ENCODE measurements at regions not wholly inside any gene's neighbourhood (a gene's known extent, or its start where the extent isn't known, plus 50 kb on each side); places are given as distances from the start of the nearest gene placed in this dataset.

- H3K4ac ChIP-seq (ENCODE audit: low read depth, low read length), result no peak overlapping the region
- H2AFZ ChIP-seq (ENCODE audit: insufficient read depth, low read length, poor library complexity), result no peak overlapping the region
Measured at GRCh38 chr15:29380466-29380865, 110.8 kb upstream of the NSMCE3 start.

GRCh38 chr15:29379647-29380046 is 110.0 kb upstream of the NSMCE3 start:
- Histone ChIP-seq H4K91ac (ENCODE audit: low read depth, low read length) (no peak overlapping the region), H4K8ac (ENCODE audit: low read depth, low read length) (no peak overlapping the region), H3K79me1 (ENCODE audit: low read length) (no peaks in the 10 kb centered on the region), H3K36me3 (ENCODE audit: control insufficient read depth in 1 of 2, insufficient read depth in 2 of 2, low read length in 2 of 2) (no peaks in the 10 kb centered on the region), H2BK12ac (ENCODE audit: low read length) (no peak overlapping the region), H3K79me2 (ENCODE audit: control insufficient read depth, insufficient read depth, low read length, poor library complexity) (no peaks in the 10 kb centered on the region), H3K14ac (ENCODE audit: low read length) (no peak overlapping the region), H3K9me3 (ENCODE audit: insufficient read depth, low read depth, low read length) (peaks cover 3% of the 10 kb centered on the region), H2BK120ac (ENCODE audit: insufficient read depth, low read length, poor library complexity) (no peak overlapping the region), H3K18ac (ENCODE audit: low read length) (no peak overlapping the region), H2AFZ (ENCODE audit: insufficient read depth, low read length, poor library complexity) (no peak overlapping the region), H3K27me3 (ENCODE audit: insufficient read depth, low read length) (no peaks in the 10 kb centered on the region), H3K23ac (ENCODE audit: low read length) (no peak overlapping the region), H4K12ac (ENCODE audit: low read depth, low read length) (no peak overlapping the region), H3K4me2 (ENCODE audit: low read length) (no peak overlapping the region), H3K9ac (ENCODE audit: low read length) (no peak overlapping the region), H2AK5ac (ENCODE audit: low read length) (no peak overlapping the region), H3K4ac (ENCODE audit: low read depth, low read length) (no peak overlapping the region), H3K4me3 (ENCODE audit: low read depth, low read length) (no peak overlapping the region), H3K27ac (ENCODE audit: low read depth, low read length) (no peak overlapping the region), H2BK5ac (ENCODE audit: low read depth, low read length, poor library complexity) (no peak overlapping the region), H3K4me1 (ENCODE audit: control insufficient read depth in 1 of 2, insufficient read depth in 2 of 2, low read length in 2 of 2) (no peaks in the 10 kb centered on the region)
- no peak for DNase-seq
- no CpG with 5 or more reads among the region's 9 CpGs for WGBS (ENCODE audit: extremely low coverage, insufficient coverage, insufficient read length)

More at GRCh38 chr15:29380466-29380865, 110.8 kb upstream of the NSMCE3 start:
- Histone ChIP-seq H2AK5ac (ENCODE audit: low read length) (no peak overlapping the region), H3K79me2 (ENCODE audit: control insufficient read depth, insufficient read depth, low read length, poor library complexity) (no peaks in the 10 kb centered on the region), H4K91ac (ENCODE audit: low read depth, low read length) (no peak overlapping the region), H3K4me2 (ENCODE audit: low read length) (no peak overlapping the region), H2BK12ac (ENCODE audit: low read length) (no peak overlapping the region), H3K9ac (ENCODE audit: low read length) (no peak overlapping the region), H2BK120ac (ENCODE audit: insufficient read depth, low read length, poor library complexity) (no peak overlapping the region), H3K9me3 (ENCODE audit: insufficient read depth, low read depth, low read length) (peaks cover 3% of the 10 kb centered on the region), H4K12ac (ENCODE audit: low read depth, low read length) (no peak overlapping the region), H3K36me3 (ENCODE audit: control insufficient read depth in 1 of 2, insufficient read depth in 2 of 2, low read length in 2 of 2) (no peaks in the 10 kb centered on the region), H2BK5ac (ENCODE audit: low read depth, low read length, poor library complexity) (no peak overlapping the region), H3K27me3 (ENCODE audit: insufficient read depth, low read length) (no peaks in the 10 kb centered on the region), H3K18ac (ENCODE audit: low read length) (no peak overlapping the region), H4K8ac (ENCODE audit: low read depth, low read length) (no peak overlapping the region), H3K23ac (ENCODE audit: low read length) (no peak overlapping the region), H3K4me1 (ENCODE audit: control insufficient read depth in 1 of 2, insufficient read depth in 2 of 2, low read length in 2 of 2) (no peaks in the 10 kb centered on the region), H3K27ac (ENCODE audit: low read depth, low read length) (no peak overlapping the region), H3K79me1 (ENCODE audit: low read length) (no peaks in the 10 kb centered on the region), H3K14ac (ENCODE audit: low read length) (no peak overlapping the region), H3K4me3 (ENCODE audit: low read depth, low read length) (no peak overlapping the region)
- no peak for DNase-seq
- WGBS (ENCODE audit: extremely low coverage, insufficient coverage, insufficient read length), result no CpG with 5 or more reads among the region's 6 CpGs

- H3K79me2 ChIP-seq (ENCODE audit: control insufficient read depth, insufficient read depth, low read length, poor library complexity), result no peaks in the 10 kb centered on the region
- H2AFZ ChIP-seq (ENCODE audit: insufficient read depth, low read length, poor library complexity), result no peak overlapping the region
- H3K79me1 ChIP-seq (ENCODE audit: low read length), result no peaks in the 10 kb centered on the region
- H3K27me3 ChIP-seq (ENCODE audit: insufficient read depth, low read length), result no peaks in the 10 kb centered on the region
- H3K4me1 ChIP-seq (ENCODE audit: control insufficient read depth in 1 of 2, insufficient read depth in 2 of 2, low read length in 2 of 2), result no peaks in the 10 kb centered on the region
- no peak overlapping the region for H3K4me2 ChIP-seq (ENCODE audit: low read length)
- H3K4ac ChIP-seq (ENCODE audit: low read depth, low read length), result no peak overlapping the region
- DNase-seq, result no peak
- no peak overlapping the region for H4K91ac ChIP-seq (ENCODE audit: low read depth, low read length)
- no peak overlapping the region for H3K18ac ChIP-seq (ENCODE audit: low read length)
- no peaks in the 10 kb centered on the region for H3K9me3 ChIP-seq (ENCODE audit: insufficient read depth, low read depth, low read length)
- H4K12ac ChIP-seq (ENCODE audit: low read depth, low read length), result no peak overlapping the region
- no CpG with 5 or more reads among the region's 6 CpGs for WGBS (ENCODE audit: extremely low coverage, insufficient coverage, insufficient read length)
- no peaks in the 10 kb centered on the region for H3K36me3 ChIP-seq (ENCODE audit: control insufficient read depth in 1 of 2, insufficient read depth in 2 of 2, low read length in 2 of 2)
- no peak overlapping the region for H3K27ac ChIP-seq (ENCODE audit: low read depth, low read length)
- no peak overlapping the region for H2BK5ac ChIP-seq (ENCODE audit: low read depth, low read length, poor library complexity)
- no peak overlapping the region for H3K9ac ChIP-seq (ENCODE audit: low read length)
- no peak overlapping the region for H3K14ac ChIP-seq (ENCODE audit: low read length)
- no peak overlapping the region for H2BK12ac ChIP-seq (ENCODE audit: low read length)
- no peak overlapping the region for H3K4me3 ChIP-seq (ENCODE audit: low read depth, low read length)
- H2AK5ac ChIP-seq (ENCODE audit: low read length), result no peak overlapping the region
- H2BK120ac ChIP-seq (ENCODE audit: insufficient read depth, low read length, poor library complexity), result no peak overlapping the region
- H3K23ac ChIP-seq (ENCODE audit: low read length), result no peak overlapping the region
- H4K8ac ChIP-seq (ENCODE audit: low read depth, low read length), result no peak overlapping the region
Measured at GRCh38 chr15:29377161-29377560, 107.5 kb upstream of the NSMCE3 start.

GRCh38 chr15:29376590-29376989 is 107.0 kb upstream of the NSMCE3 start:
- no peak overlapping the region for H2AK5ac ChIP-seq (ENCODE audit: low read length)
- H4K91ac ChIP-seq (ENCODE audit: low read depth, low read length), result no peak overlapping the region
- no peaks in the 10 kb centered on the region for H3K27me3 ChIP-seq (ENCODE audit: insufficient read depth, low read length)
- no peaks in the 10 kb centered on the region for H3K4me1 ChIP-seq (ENCODE audit: control insufficient read depth in 1 of 2, insufficient read depth in 2 of 2, low read length in 2 of 2)
- H2BK12ac ChIP-seq (ENCODE audit: low read length), result no peak overlapping the region
- no peak overlapping the region for H3K4me2 ChIP-seq (ENCODE audit: low read length)
- H2BK120ac ChIP-seq (ENCODE audit: insufficient read depth, low read length, poor library complexity), result no peak overlapping the region
- no peak overlapping the region for H3K14ac ChIP-seq (ENCODE audit: low read length)
- no peak overlapping the region for H2AFZ ChIP-seq (ENCODE audit: insufficient read depth, low read length, poor library complexity)
- no peak overlapping the region for H4K8ac ChIP-seq (ENCODE audit: low read depth, low read length)
- no peak overlapping the region for H3K4ac ChIP-seq (ENCODE audit: low read depth, low read length)
- H2BK5ac ChIP-seq (ENCODE audit: low read depth, low read length, poor library complexity), result no peak overlapping the region
- H4K12ac ChIP-seq (ENCODE audit: low read depth, low read length), result no peak overlapping the region
- no peak for DNase-seq
- no peak overlapping the region for H3K23ac ChIP-seq (ENCODE audit: low read length)
- H3K36me3 ChIP-seq (ENCODE audit: control insufficient read depth in 1 of 2, insufficient read depth in 2 of 2, low read length in 2 of 2), result no peaks in the 10 kb centered on the region
- WGBS (ENCODE audit: extremely low coverage, insufficient coverage, insufficient read length), result no CpG with 5 or more reads among the region's 9 CpGs
- H3K27ac ChIP-seq (ENCODE audit: low read depth, low read length), result no peak overlapping the region
- no peak overlapping the region for H3K9ac ChIP-seq (ENCODE audit: low read length)
- H3K79me2 ChIP-seq (ENCODE audit: control insufficient read depth, insufficient read depth, low read length, poor library complexity), result no peaks in the 10 kb centered on the region
- no peaks in the 10 kb centered on the region for H3K79me1 ChIP-seq (ENCODE audit: low read length)
- H3K18ac ChIP-seq (ENCODE audit: low read length), result no peak overlapping the region
- H3K4me3 ChIP-seq (ENCODE audit: low read depth, low read length), result no peak overlapping the region
- H3K9me3 ChIP-seq (ENCODE audit: insufficient read depth, low read depth, low read length), result no peaks in the 10 kb centered on the region
